B cell (primary cell): ENCODE measurements at regions not wholly inside any gene's neighbourhood (a gene's known extent, or its start where the extent isn't known, plus 50 kb on each side); places are given as distances from the start of the nearest gene placed in this dataset.

Source experiments
- EZH2 ChIP-seq: IDR thresholded peaks from 2 replicates; pipeline ENCODE4 v1.6.1; 2012; ENCODE audit warnings: borderline replicate concordance, low read depth, mild to moderate bottlenecking, moderate library complexity, low read length; ENCODE audit not compliant: insufficient read depth, poor library complexity, severe bottlenecking
- TF ChIP-seq, protein P1 (sequence below): fragments of 200-600 bp; IDR thresholded peaks from one replicate; pipeline ENCODE4 v1.8.0; 2022; ENCODE audit warnings: antibody characterized with exemption, mild to moderate bottlenecking

DNA sequence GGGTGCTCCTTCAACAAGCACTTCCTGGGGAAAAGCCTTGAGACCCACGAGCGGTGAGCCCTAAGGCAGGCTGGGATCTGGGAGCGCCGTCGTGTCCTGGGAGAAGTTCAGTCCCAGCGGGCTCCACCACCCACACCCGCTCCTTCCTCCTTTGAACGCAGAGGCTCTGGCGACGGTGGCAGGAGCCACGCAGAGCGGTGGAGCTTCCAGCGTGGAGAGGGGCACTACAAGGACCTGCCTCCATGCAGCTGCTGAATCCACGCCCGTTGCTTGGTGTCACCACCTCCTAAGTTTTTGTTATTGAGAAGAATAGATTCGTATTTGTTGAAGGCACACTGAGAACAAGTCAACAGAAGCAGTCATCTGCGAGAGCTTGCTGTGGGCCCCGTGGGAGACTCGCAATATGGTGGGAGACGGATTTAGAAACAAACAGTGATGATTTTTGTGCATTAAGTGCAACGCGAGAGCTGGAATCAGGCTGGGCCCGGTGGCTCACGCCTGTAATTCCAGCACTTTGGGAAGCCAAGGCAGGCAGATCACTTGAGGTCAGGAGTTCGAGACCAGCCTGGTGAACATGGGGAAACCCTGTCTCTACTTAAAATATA lies 60.1 kb upstream of the SDK1 start:
- TF ChIP-seq, protein P1, sequence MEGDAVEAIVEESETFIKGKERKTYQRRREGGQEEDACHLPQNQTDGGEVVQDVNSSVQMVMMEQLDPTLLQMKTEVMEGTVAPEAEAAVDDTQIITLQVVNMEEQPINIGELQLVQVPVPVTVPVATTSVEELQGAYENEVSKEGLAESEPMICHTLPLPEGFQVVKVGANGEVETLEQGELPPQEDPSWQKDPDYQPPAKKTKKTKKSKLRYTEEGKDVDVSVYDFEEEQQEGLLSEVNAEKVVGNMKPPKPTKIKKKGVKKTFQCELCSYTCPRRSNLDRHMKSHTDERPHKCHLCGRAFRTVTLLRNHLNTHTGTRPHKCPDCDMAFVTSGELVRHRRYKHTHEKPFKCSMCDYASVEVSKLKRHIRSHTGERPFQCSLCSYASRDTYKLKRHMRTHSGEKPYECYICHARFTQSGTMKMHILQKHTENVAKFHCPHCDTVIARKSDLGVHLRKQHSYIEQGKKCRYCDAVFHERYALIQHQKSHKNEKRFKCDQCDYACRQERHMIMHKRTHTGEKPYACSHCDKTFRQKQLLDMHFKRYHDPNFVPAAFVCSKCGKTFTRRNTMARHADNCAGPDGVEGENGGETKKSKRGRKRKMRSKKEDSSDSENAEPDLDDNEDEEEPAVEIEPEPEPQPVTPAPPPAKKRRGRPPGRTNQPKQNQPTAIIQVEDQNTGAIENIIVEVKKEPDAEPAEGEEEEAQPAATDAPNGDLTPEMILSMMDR = no peak
- no peak for TF ChIP-seq EZH2
